ENCODE measurements at regions not wholly inside any gene's neighbourhood (a gene's known extent, or its start where the extent isn't known, plus 50 kb on each side); places are given as distances from the start of the nearest gene placed in this dataset. TPM values are rescaled to one million over a fixed set of nuclear protein-coding genes. Genes with fewer than 3 reads are reported as not detected.

GRCh38 chr10:43701295-43701694 is 52.6 kb upstream of the ZNF32 start:
- H3K4me1 ChIP-seq (ENCODE audit: control insufficient read depth in 2 of 2, insufficient read depth in 1 of 2, low read depth in 1 of 2, low read length in 2 of 2), result peaks cover 0 to 7% of the 10 kb centered on the region in 2 donors
- no peak overlapping the region for H4K91ac ChIP-seq (ENCODE audit: low read depth, low read length, poor library complexity)
- peak overlapping the region; percentile 76 for H3K18ac ChIP-seq (ENCODE audit: low read length)
- no peak overlapping the region for H3K4ac ChIP-seq (ENCODE audit: low read length)
- H2BK12ac ChIP-seq (ENCODE audit: low read length), result no peak overlapping the region
- H3K4me3 ChIP-seq (ENCODE audit: low read length in 2 of 2), result no peak overlapping the region
- no peak overlapping the region for H3K4me2 ChIP-seq (ENCODE audit: insufficient read depth, low read length, poor library complexity, severe bottlenecking)
- H2BK5ac ChIP-seq (ENCODE audit: low read length), result no peak overlapping the region
- H2AFZ ChIP-seq (ENCODE audit: low read length), result no peak overlapping the region
- H2BK120ac ChIP-seq (ENCODE audit: low read depth, low read length), result no peak overlapping the region
- H4K8ac ChIP-seq (ENCODE audit: low read depth, low read length), result no peak overlapping the region
- no peak for DNase-seq (ENCODE audit: low spot score)
- no peaks in the 10 kb centered on the region for H3K9me3 ChIP-seq (replicated peaks in 1 of 2; ENCODE audit: control insufficient read depth in 2 of 2, insufficient read depth in 1 of 2, low read depth in 1 of 2, low read length in 2 of 2)
- H3K14ac ChIP-seq (ENCODE audit: low read length), result no peak overlapping the region
- H3K36me3 ChIP-seq (replicated peaks in 1 of 2; ENCODE audit: control insufficient read depth in 2 of 2, insufficient read depth in 2 of 2, low read length in 2 of 2), result peaks cover 0 to under 1% of the 10 kb centered on the region in 2 donors
- H3K23ac ChIP-seq (ENCODE audit: low read depth, low read length, poor library complexity), result no peak overlapping the region
- H3K27me3 ChIP-seq (ENCODE audit: control insufficient read depth in 3 of 3, insufficient read depth in 3 of 3, low read depth in 1 of 3, low read length in 3 of 3), result peaks cover 0 to 3% (median 1%) of the 10 kb centered on the region in 3 experiments
- H3K9ac ChIP-seq (ENCODE audit: low read depth, low read length, poor library complexity), result no peak overlapping the region
- no CpG with 5 or more reads among the region's 7 CpGs for WGBS, 2 donors (ENCODE audit: extremely low coverage in 2 of 2, insufficient read length in 2 of 2, insufficient replicate concordance in 1 of 2)
- peak overlapping the region; percentile 69 for H2AK5ac ChIP-seq (ENCODE audit: low read depth, low read length)
- no peak overlapping the region for H3K27ac ChIP-seq (replicated peaks; ENCODE audit: low read length)
- peak overlapping the region; percentile 11 for H2BK15ac ChIP-seq (ENCODE audit: low read length)
- H3K79me1 ChIP-seq (ENCODE audit: low read depth, low read length), result no peaks in the 10 kb centered on the region

- WGBS, 2 donors (ENCODE audit: extremely low coverage in 2 of 2, insufficient read length in 2 of 2, insufficient replicate concordance in 1 of 2), result no CpG with 5 or more reads among the region's 4 CpGs
- Histone ChIP-seq H2BK15ac (ENCODE audit: low read length) (no peak overlapping the region), H3K4me3 (ENCODE audit: low read length in 2 of 2) (no peak overlapping the region), H2BK12ac (ENCODE audit: low read length) (no peak overlapping the region), H3K27ac (replicated peaks; ENCODE audit: low read length) (no peak overlapping the region), H3K79me1 (ENCODE audit: low read depth, low read length) (no peaks in the 10 kb centered on the region), H3K14ac (ENCODE audit: low read length) (no peak overlapping the region), H2AK5ac (ENCODE audit: low read depth, low read length) (no peak overlapping the region), H3K4me1 (ENCODE audit: control insufficient read depth in 2 of 2, insufficient read depth in 1 of 2, low read depth in 1 of 2, low read length in 2 of 2) (peaks cover 0 to 8% of the 10 kb centered on the region in 2 donors), H2AFZ (ENCODE audit: low read length) (no peak overlapping the region), H3K18ac (ENCODE audit: low read length) (peak overlapping the region; percentile 23), H3K4ac (ENCODE audit: low read length) (no peak overlapping the region), H2BK5ac (ENCODE audit: low read length) (no peak overlapping the region), H4K8ac (ENCODE audit: low read depth, low read length) (no peak overlapping the region), H3K27me3 (ENCODE audit: control insufficient read depth in 3 of 3, insufficient read depth in 3 of 3, low read depth in 1 of 3, low read length in 3 of 3) (peaks cover 0 to 3% (median 2%) of the 10 kb centered on the region in 3 experiments), H3K36me3 (replicated peaks in 1 of 2; ENCODE audit: control insufficient read depth in 2 of 2, insufficient read depth in 2 of 2, low read length in 2 of 2) (peaks cover 0 to 3% of the 10 kb centered on the region in 2 donors), H3K4me2 (ENCODE audit: insufficient read depth, low read length, poor library complexity, severe bottlenecking) (no peak overlapping the region), H3K9me3 (replicated peaks in 1 of 2; ENCODE audit: control insufficient read depth in 2 of 2, insufficient read depth in 1 of 2, low read depth in 1 of 2, low read length in 2 of 2) (peaks cover 0 to 3% of the 10 kb centered on the region in 2 donors), H2BK120ac (ENCODE audit: low read depth, low read length) (no peak overlapping the region), H4K91ac (ENCODE audit: low read depth, low read length, poor library complexity) (no peak overlapping the region), H3K23ac (ENCODE audit: low read depth, low read length, poor library complexity) (no peak overlapping the region), H3K9ac (ENCODE audit: low read depth, low read length, poor library complexity) (no peak overlapping the region)
- DNase-seq (ENCODE audit: low spot score), result no peak
Observed at GRCh38 chr10:43700306-43700705, 51.6 kb upstream of the ZNF32 start.

- peaks cover 0 to 3% of the 10 kb centered on the region in 2 donors for H3K36me3 ChIP-seq (replicated peaks in 1 of 2; ENCODE audit: control insufficient read depth in 2 of 2, insufficient read depth in 2 of 2, low read length in 2 of 2)
- no peak overlapping the region for H3K4ac ChIP-seq (ENCODE audit: low read length)
- H2BK12ac ChIP-seq (ENCODE audit: low read length), result no peak overlapping the region
- no peak overlapping the region for H3K27ac ChIP-seq (replicated peaks; ENCODE audit: low read length)
- peaks cover 0 to 6% (median 2%) of the 10 kb centered on the region in 3 experiments for H3K27me3 ChIP-seq (ENCODE audit: control insufficient read depth in 3 of 3, insufficient read depth in 3 of 3, low read depth in 1 of 3, low read length in 3 of 3)
- H3K79me1 ChIP-seq (ENCODE audit: low read depth, low read length), result no peaks in the 10 kb centered on the region
- no peak overlapping the region for H4K8ac ChIP-seq (ENCODE audit: low read depth, low read length)
- H2BK5ac ChIP-seq (ENCODE audit: low read length), result no peak overlapping the region
- H3K23ac ChIP-seq (ENCODE audit: low read depth, low read length, poor library complexity), result no peak overlapping the region
- no peak overlapping the region for H2BK120ac ChIP-seq (ENCODE audit: low read depth, low read length)
- H2BK15ac ChIP-seq (ENCODE audit: low read length), result no peak overlapping the region
- H3K9ac ChIP-seq (ENCODE audit: low read depth, low read length, poor library complexity), result no peak overlapping the region
- H3K14ac ChIP-seq (ENCODE audit: low read length), result no peak overlapping the region
- no peak for DNase-seq (ENCODE audit: low spot score)
- no peak overlapping the region for H4K91ac ChIP-seq (ENCODE audit: low read depth, low read length, poor library complexity)
- peaks cover 0 to 3% of the 10 kb centered on the region in 2 donors for H3K9me3 ChIP-seq (replicated peaks in 1 of 2; ENCODE audit: control insufficient read depth in 2 of 2, insufficient read depth in 1 of 2, low read depth in 1 of 2, low read length in 2 of 2)
- H3K4me1 ChIP-seq (ENCODE audit: control insufficient read depth in 2 of 2, insufficient read depth in 1 of 2, low read depth in 1 of 2, low read length in 2 of 2), result peaks cover 0 to 8% of the 10 kb centered on the region in 2 donors
- WGBS, 2 donors (ENCODE audit: extremely low coverage in 2 of 2, insufficient read length in 2 of 2, insufficient replicate concordance in 1 of 2), result no CpG with 5 or more reads among the region's 2 CpGs
- no peak overlapping the region for H3K4me3 ChIP-seq (ENCODE audit: low read length in 2 of 2)
- no peak overlapping the region for H3K18ac ChIP-seq (ENCODE audit: low read length)
- no peak overlapping the region for H2AFZ ChIP-seq (ENCODE audit: low read length)
- no peak overlapping the region for H2AK5ac ChIP-seq (ENCODE audit: low read depth, low read length)
- no peak overlapping the region for H3K4me2 ChIP-seq (ENCODE audit: insufficient read depth, low read length, poor library complexity, severe bottlenecking)
Observed at GRCh38 chr10:43699516-43699915, 50.8 kb upstream of the ZNF32 start.

Small RNA genes lying in the stretch of these regions (small RNA-seq; reads per million reads assigned to genes)
- not detected for gene UQCRHP3 (ENCODE audit: insufficient read depth)
